ENCODE measurements at regions not wholly inside any gene's neighbourhood (a gene's known extent, or its start where the extent isn't known, plus 50 kb on each side); places are given as distances from the start of the nearest gene placed in this dataset.

GRCh38 chr4:132893787-132894186 is 255.3 kb upstream of the PCDH10 start:
- no peak for TF ChIP-seq CTCF (IDR thresholded peaks at IDR 0.05)
- no peak for TF ChIP-seq POLR2A (IDR thresholded peaks at IDR 0.05)
